Right cardiac atrium (tissue), 5 donors: ENCODE measurements at regions not wholly inside any gene's neighbourhood (a gene's known extent, or its start where the extent isn't known, plus 50 kb on each side); places are given as distances from the start of the nearest gene placed in this dataset.
"Not testable (repeated sequence)": the region's sequence is repeated elsewhere in the genome, so short reads cannot be mapped to it uniquely, and the experiment has no call there.

Experiments
- ATAC-seq, 2 donors: fragments of 200-7000 bp; cut with Tn5 transposase; one replicate each; pipeline versions ENCODE4 v1.8.0 to v1.9.1; 2020; ENCODE audit warnings: moderate library complexity in 2 of 2, mild to moderate bottlenecking in 1 of 2
- DNase-seq, 3 donors: peaks; one replicate each; pipeline ENCODE4 v3.0.0-alpha.2; 2020
- H3K27ac ChIP-seq: one replicate; pipeline ENCODE4 v1.5.1; 2013; ENCODE audit warnings: mild to moderate bottlenecking, low read length, control low read depth, moderate library complexity
- H3K27me3 ChIP-seq: one replicate; pipeline ENCODE4 v1.6.1; 2013; ENCODE audit not compliant: control insufficient read depth, insufficient read depth
- H3K4me1 ChIP-seq: one replicate; pipeline ENCODE4 v1.6.1; 2013; ENCODE audit warnings: low read length; ENCODE audit not compliant: control insufficient read depth, insufficient read depth
- H3K4me3 ChIP-seq: one replicate; pipeline ENCODE4 v1.5.1; 2013; ENCODE audit warnings: low read length, control low read depth
- H3K9me3 ChIP-seq: one replicate; pipeline ENCODE4 v1.6.1; 2013; ENCODE audit warnings: low read length; ENCODE audit not compliant: control insufficient read depth
- WGBS: extraction: QIAGEN DNeasy Blood & Tissue Kit; methylation state at CpG from one replicate; pipeline ENCODE4 v1.1.7; 2013; 5-methylcytosine and 5-hydroxymethylcytosine counted together
- intact Hi-C, 4 donors: fragments of 100-400 bp; cut with DNase I; formaldehyde crosslinking; loops; one replicate each; pipeline versions ENCODE4 v1.11.0 to v1.14.0; 2022 to 2023
- donor health status: healthy with polysubstance abuse.
- donor health status: DM: no; HTN: yes; CAD: no.
- donor health status: DM: no; HTN: no; CAD: no.
- donor health status: DM: no; HTN: yes; CAD: no; lungs with severe emphysema.
- donor health status: DM: yes; HTN: yes; CAD: no.

DNA sequence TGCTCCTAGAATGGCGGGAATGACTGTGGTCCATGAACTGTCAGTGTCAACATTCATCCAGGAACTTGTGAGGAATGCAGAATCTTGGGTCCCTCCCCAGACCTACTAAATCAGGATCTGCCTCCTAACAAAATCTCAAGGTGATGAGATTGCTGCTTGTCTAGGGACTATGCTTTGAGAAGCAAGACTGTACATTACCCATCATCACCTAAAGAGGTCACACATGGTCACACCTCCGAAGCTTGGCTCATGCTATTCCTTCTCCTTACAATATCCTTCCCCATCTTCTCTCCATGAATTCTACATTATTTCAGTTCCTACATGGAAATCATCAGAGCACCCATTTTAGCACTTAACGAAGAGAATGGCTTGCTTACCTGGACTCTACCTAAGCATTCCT is 102.3 kb upstream of the JARID2 start:
- ATAC-seq (no peak), DNase-seq (no peak)
- H3K27ac ChIP-seq = no peak overlapping the region
- H3K9me3 ChIP-seq = no peaks in the 10 kb centered on the region
- no peaks in the 10 kb centered on the region for H3K27me3 ChIP-seq
- intact Hi-C loops = no loop called here
- WGBS = 91% methylated on average over 3 of the region's 3 CpGs
- H3K4me3 ChIP-seq = no peak overlapping the region
- H3K4me1 ChIP-seq = no peaks in the 10 kb centered on the region

- no peak for DNase-seq
- Histone ChIP-seq H3K9me3 (no peaks in the 10 kb centered on the region), H3K4me1 (no peaks in the 10 kb centered on the region), H3K4me3 (no peak overlapping the region), H3K27ac (no peak overlapping the region), H3K27me3 (no peaks in the 10 kb centered on the region)
- ATAC-seq = no peak
- intact Hi-C loops = no loop called here
Observed at GRCh38 chr6:15145821-15146220, 100.0 kb upstream of the JARID2 start.

- intact Hi-C loops = no loop called here
- H3K4me3 ChIP-seq = no peak overlapping the region
- no peaks in the 10 kb centered on the region for H3K27me3 ChIP-seq
- no peak overlapping the region for H3K27ac ChIP-seq
- no peaks in the 10 kb centered on the region for H3K9me3 ChIP-seq
- no peak for DNase-seq
- WGBS = 86% methylated on average over 5 of the region's 5 CpGs
- no peaks in the 10 kb centered on the region for H3K4me1 ChIP-seq
- ATAC-seq = no peak
Observed at GRCh38 chr6:15147827-15148226, 98.0 kb upstream of the JARID2 start.

DNA sequence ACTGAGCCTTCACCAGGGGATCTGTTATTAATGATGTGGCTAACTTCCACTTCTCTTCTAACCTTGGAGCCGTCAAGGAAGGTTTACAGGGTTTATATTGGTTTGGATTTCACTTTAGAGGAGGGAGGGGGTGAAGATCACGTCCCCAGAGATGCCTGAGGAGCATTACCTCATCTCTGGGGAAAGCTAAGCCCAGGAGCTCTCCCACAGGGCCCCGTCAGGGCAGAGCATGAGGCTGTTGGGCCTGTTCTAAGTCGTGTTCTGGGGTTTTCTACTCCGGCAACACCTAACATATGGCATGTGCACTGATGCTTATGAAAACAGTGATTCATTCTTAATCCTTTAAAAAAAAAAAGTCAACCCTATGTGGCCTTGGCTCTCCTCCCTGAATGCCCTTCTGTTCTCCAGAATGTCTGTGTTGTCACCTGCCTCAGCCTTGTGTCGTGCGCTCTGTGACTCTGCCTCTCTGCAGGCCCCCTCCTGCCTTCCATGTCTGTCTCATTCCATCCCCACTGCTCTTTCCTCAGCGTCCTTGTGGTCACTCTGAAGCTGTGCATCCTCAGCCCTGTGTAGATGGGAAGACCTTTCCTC is 97.4 kb upstream of the JARID2 start:
- 78% methylated on average over 8 of the region's 8 CpGs for WGBS
- H3K27ac ChIP-seq = no peak overlapping the region

DNA sequence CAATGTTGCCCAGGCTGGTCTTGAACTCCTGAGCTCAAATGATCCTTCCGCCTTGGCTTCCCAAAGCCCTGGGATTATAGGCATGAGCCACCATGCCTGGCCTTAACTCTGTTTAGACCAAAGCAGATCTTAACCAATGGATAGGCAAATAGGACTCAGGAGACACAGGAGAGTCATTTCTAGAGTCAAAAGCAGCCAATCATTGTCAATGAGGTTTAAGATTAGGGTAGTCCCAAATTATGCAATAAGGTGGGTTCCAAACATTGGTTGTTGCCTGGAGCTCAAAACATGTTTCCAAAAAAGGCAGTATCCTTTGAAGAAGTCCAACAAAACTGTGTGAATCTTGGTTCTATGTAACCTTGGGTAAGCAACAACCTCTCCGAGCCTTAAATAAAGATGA is 95.7 kb upstream of the JARID2 start:
- no peak overlapping the region for H3K27ac ChIP-seq
- no peaks in the 10 kb centered on the region for H3K9me3 ChIP-seq
- no peaks in the 10 kb centered on the region for H3K4me1 ChIP-seq
- ATAC-seq (no peak), DNase-seq (no peak)
- WGBS = 96% methylated on average over 2 of the region's 2 CpGs
- intact Hi-C loops = no loop called here
- no peaks in the 10 kb centered on the region for H3K27me3 ChIP-seq
- H3K4me3 ChIP-seq = no peak overlapping the region

More for the DNA sequence above, 97.4 kb upstream of the JARID2 start:
- H3K27me3 ChIP-seq = no peaks in the 10 kb centered on the region
- no peak overlapping the region for H3K4me3 ChIP-seq
- H3K4me1 ChIP-seq = no peaks in the 10 kb centered on the region
- ATAC-seq (no peak), DNase-seq (no peak)
- no peaks in the 10 kb centered on the region for H3K9me3 ChIP-seq
- intact Hi-C loops = no loop called here

DNA sequence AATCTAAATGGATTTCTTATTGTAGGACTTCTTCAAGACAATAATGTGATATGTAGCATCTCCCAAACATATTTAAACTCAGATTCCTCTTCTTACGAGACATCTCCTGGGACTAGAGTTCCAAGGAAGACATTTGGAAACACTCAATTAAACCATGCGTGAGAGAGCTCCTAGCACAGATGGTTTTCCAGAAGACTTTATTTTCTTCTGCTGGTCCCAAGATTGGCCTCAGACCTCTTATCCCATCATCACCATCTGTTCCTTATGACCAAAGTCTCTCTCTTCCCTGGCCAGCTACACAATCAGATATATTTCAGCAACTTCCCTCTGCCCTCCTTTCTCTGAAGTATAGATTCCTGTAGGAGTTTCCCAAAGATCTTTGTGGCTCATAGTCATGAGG is 93.2 kb upstream of the JARID2 start:
- H3K4me1 ChIP-seq = no peaks in the 10 kb centered on the region
- H3K27me3 ChIP-seq = no peaks in the 10 kb centered on the region
- H3K4me3 ChIP-seq = no peak overlapping the region
- WGBS = 79% methylated on average over 2 of the region's 2 CpGs
- no peaks in the 10 kb centered on the region for H3K9me3 ChIP-seq
- ATAC-seq (no peak), DNase-seq (no peak)
- no peak overlapping the region for H3K27ac ChIP-seq
- intact Hi-C loops = no loop called here

GRCh38 chr6:15153191-15153590 is 92.7 kb upstream of the JARID2 start:
- no peak for DNase-seq
- WGBS = 94% methylated on average over 7 of the region's 7 CpGs
- no peak overlapping the region for H3K27ac ChIP-seq
- H3K4me1 ChIP-seq = no peaks in the 10 kb centered on the region
- intact Hi-C loops = no loop called here
- no peak for ATAC-seq
- H3K9me3 ChIP-seq = no peaks in the 10 kb centered on the region
- H3K4me3 ChIP-seq = no peak overlapping the region
- H3K27me3 ChIP-seq = no peaks in the 10 kb centered on the region

DNA sequence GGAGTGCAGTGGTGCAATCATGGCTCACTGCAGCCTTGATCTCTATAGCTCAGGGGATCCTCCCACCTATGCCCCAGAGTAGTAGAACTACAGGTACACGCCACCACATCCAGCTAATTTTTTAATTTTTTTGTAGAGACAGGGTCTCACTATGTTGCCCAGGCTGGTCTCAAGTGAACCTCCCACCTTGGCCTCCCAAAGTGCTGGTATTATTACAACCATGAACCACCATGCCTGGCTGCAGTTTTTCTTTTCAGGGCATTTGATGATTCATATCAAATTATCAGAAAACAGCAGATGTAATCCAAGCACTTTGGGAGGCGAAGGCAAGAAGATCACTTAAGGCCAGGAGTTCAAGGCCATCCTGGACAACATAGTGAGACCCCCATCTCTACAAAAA is 88.4 kb upstream of the JARID2 start:
- no peaks in the 10 kb centered on the region for H3K9me3 ChIP-seq
- no peaks in the 10 kb centered on the region for H3K4me1 ChIP-seq
- no peak overlapping the region for H3K4me3 ChIP-seq
- no peak overlapping the region for H3K27ac ChIP-seq
- WGBS = 98% methylated on average over 2 of the region's 2 CpGs
- intact Hi-C loops = no loop called here
- DNase-seq (no peak), ATAC-seq (no peak)
- no peaks in the 10 kb centered on the region for H3K27me3 ChIP-seq

- H3K4me1 ChIP-seq = no peaks in the 10 kb centered on the region
- no peak for DNase-seq
- ATAC-seq = no peak
- intact Hi-C loops = no loop called here
- 97% methylated on average over 10 of the region's 10 CpGs for WGBS
- no peaks in the 10 kb centered on the region for H3K9me3 ChIP-seq
- no peak overlapping the region for H3K27ac ChIP-seq
- no peaks in the 10 kb centered on the region for H3K27me3 ChIP-seq
- H3K4me3 ChIP-seq = no peak overlapping the region
Observed at GRCh38 chr6:15158821-15159619, 86.8 kb upstream of the JARID2 start.

GRCh38 chr6:15160812-15161211 is 85.1 kb upstream of the JARID2 start:
- Histone ChIP-seq H3K9me3 (no peaks in the 10 kb centered on the region), H3K4me3 (no peak overlapping the region), H3K27ac (no peak overlapping the region), H3K27me3 (no peaks in the 10 kb centered on the region), H3K4me1 (no peaks in the 10 kb centered on the region)
- intact Hi-C loops = no loop called here
- no peak for ATAC-seq
- 75% methylated on average over 2 of the region's 2 CpGs for WGBS
- no peak for DNase-seq

- H3K4me3 ChIP-seq, H3K27ac ChIP-seq, DNase-seq, H3K27me3 ChIP-seq, intact Hi-C loops, ATAC-seq, H3K4me1 ChIP-seq, H3K9me3 ChIP-seq: not testable (repeated sequence)
- 97% methylated on average over 6 of the region's 6 CpGs for WGBS
Observed at GRCh38 chr6:15164855-15165254, 81.0 kb upstream of the JARID2 start.
